T-helper 2 cell treated with Interferon-gamma antibody and Interleukin-4, amounts not matched to agents 5 μg/mL and 100 μg/mL, for 36 hours (primary cell): ENCODE measurements at regions not wholly inside any gene's neighbourhood (a gene's known extent, or its start where the extent isn't known, plus 50 kb on each side); places are given as distances from the start of the nearest gene placed in this dataset.
"Not testable (repeated sequence)": the region's sequence is repeated elsewhere in the genome, so short reads cannot be mapped to it uniquely, and the experiment has no call there.

Experiments used
- DNase-seq: peaks from one replicate; pipeline ENCODE4 v3.0.0; 2021; ENCODE audit warnings: low spot score
- H3K27ac Mint-ChIP-seq: one replicate; pipeline ENCODE4 v1.8.0; 2021; ENCODE audit warnings: mild to moderate bottlenecking, mixed read lengths
- H3K27me3 Mint-ChIP-seq: one replicate; pipeline ENCODE4 v1.8.0; 2021; ENCODE audit warnings: low read depth, mixed read lengths
- H3K36me3 Mint-ChIP-seq: one replicate; pipeline ENCODE4 v1.8.0; 2021; ENCODE audit warnings: low read depth, mixed read lengths
- H3K4me1 Mint-ChIP-seq: one replicate; pipeline ENCODE4 v1.8.0; 2021; ENCODE audit warnings: low read depth, mixed read lengths
- H3K4me3 Mint-ChIP-seq: one replicate; pipeline ENCODE4 v1.8.0; 2022; ENCODE audit warnings: mild to moderate bottlenecking, moderate library complexity, mixed read lengths
- H3K9me3 Mint-ChIP-seq: one replicate; pipeline ENCODE4 v1.8.0; 2021; ENCODE audit warnings: mixed read lengths

- DNase-seq = no peak
- Mint-ChIP-seq H3K27ac (no peak overlapping the region), H3K36me3 (no peaks in the 10 kb centered on the region), H3K9me3 (peaks cover 7% of the 10 kb centered on the region), H3K4me1 (no peaks in the 10 kb centered on the region), H3K4me3 (no peak overlapping the region), H3K27me3 (no peaks in the 10 kb centered on the region)
Measured at GRCh38 chr11:67745181-67745726, 70.8 kb upstream of the ALDH3B2 start.

GRCh38 chr11:67744231-67744630 lies 69.8 kb upstream of the ALDH3B2 start:
- H3K4me1 Mint-ChIP-seq, H3K9me3 Mint-ChIP-seq, H3K27me3 Mint-ChIP-seq, DNase-seq, H3K27ac Mint-ChIP-seq, H3K4me3 Mint-ChIP-seq, H3K36me3 Mint-ChIP-seq: not testable (repeated sequence)

GRCh38 chr11:67738231-67738630 lies 63.8 kb upstream of the ALDH3B2 start:
- not testable (repeated sequence) for H3K27me3 Mint-ChIP-seq, H3K9me3 Mint-ChIP-seq, H3K4me1 Mint-ChIP-seq, DNase-seq, H3K4me3 Mint-ChIP-seq, H3K36me3 Mint-ChIP-seq, H3K27ac Mint-ChIP-seq

- not testable (repeated sequence) for H3K27ac Mint-ChIP-seq, H3K9me3 Mint-ChIP-seq, H3K4me1 Mint-ChIP-seq, DNase-seq, H3K4me3 Mint-ChIP-seq, H3K36me3 Mint-ChIP-seq
- H3K27me3 Mint-ChIP-seq = peaks cover 11% of the 10 kb centered on the region
Measured at GRCh38 chr11:67737562-67738080, 63.2 kb upstream of the ALDH3B2 start.

- Mint-ChIP-seq H3K4me1 (peaks cover 13% of the 10 kb centered on the region), H3K27ac (no peak overlapping the region), H3K9me3 (no peaks in the 10 kb centered on the region), H3K27me3 (peaks cover 14% of the 10 kb centered on the region), H3K36me3 (no peaks in the 10 kb centered on the region), H3K4me3 (no peak overlapping the region)
- DNase-seq = no peak
Measured at GRCh38 chr11:67732045-67732787, 57.8 kb upstream of the ALDH3B2 start.

- Mint-ChIP-seq H3K9me3 (no peaks in the 10 kb centered on the region), H3K27ac (peak overlapping the region; percentile 31), H3K27me3 (peaks cover 14% of the 10 kb centered on the region), H3K4me1 (peaks cover 14% of the 10 kb centered on the region), H3K36me3 (no peaks in the 10 kb centered on the region), H3K4me3 (peak overlapping the region; percentile 63)
- no peak for DNase-seq
Measured at GRCh38 chr11:67731583-67731982, 57.2 kb upstream of the ALDH3B2 start.

- not testable (repeated sequence) for H3K27ac Mint-ChIP-seq, DNase-seq, H3K36me3 Mint-ChIP-seq, H3K9me3 Mint-ChIP-seq, H3K4me3 Mint-ChIP-seq
- Mint-ChIP-seq H3K27me3 (peaks cover 12% of the 10 kb centered on the region), H3K4me1 (peaks cover 14% of the 10 kb centered on the region)
Measured at GRCh38 chr11:67728163-67728571, 53.7 kb upstream of the ALDH3B2 start.

- H3K27me3 Mint-ChIP-seq, H3K27ac Mint-ChIP-seq, H3K36me3 Mint-ChIP-seq, H3K4me3 Mint-ChIP-seq, H3K9me3 Mint-ChIP-seq: not testable (repeated sequence)
- H3K4me1 Mint-ChIP-seq = peaks cover 14% of the 10 kb centered on the region
- DNase-seq = peak; percentile 54
Measured at GRCh38 chr11:67727066-67728040, 52.9 kb upstream of the ALDH3B2 start.
